ENCODE measurements at regions not wholly inside any gene's neighbourhood (a gene's known extent, or its start where the extent isn't known, plus 50 kb on each side); places are given as distances from the start of the nearest gene placed in this dataset.
A peak's percentile ranks its signal among the peaks of the same experiment; 100 is the strongest.

DNA sequence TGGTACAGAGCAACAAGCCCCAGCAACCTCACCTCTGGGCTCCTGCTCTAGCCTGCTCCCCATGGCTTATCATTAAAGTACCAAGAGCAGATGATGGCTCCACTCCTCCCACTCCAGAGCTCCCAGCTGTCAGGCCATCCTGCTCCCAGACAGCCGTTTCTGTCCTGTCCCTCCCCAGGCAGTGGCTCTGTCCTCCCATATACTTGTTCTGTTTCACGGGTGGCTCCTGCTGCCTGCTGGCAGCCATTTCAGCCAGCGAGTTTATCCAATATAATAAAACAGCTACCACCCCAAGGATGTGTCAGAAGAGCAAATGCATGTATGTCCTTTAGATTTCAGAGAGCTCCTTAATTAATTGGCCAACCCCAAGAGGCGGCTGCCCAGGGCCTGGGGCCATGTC is 79.4 kb upstream of the VSTM2B start:
- TF ChIP-seq, protein P1, sequence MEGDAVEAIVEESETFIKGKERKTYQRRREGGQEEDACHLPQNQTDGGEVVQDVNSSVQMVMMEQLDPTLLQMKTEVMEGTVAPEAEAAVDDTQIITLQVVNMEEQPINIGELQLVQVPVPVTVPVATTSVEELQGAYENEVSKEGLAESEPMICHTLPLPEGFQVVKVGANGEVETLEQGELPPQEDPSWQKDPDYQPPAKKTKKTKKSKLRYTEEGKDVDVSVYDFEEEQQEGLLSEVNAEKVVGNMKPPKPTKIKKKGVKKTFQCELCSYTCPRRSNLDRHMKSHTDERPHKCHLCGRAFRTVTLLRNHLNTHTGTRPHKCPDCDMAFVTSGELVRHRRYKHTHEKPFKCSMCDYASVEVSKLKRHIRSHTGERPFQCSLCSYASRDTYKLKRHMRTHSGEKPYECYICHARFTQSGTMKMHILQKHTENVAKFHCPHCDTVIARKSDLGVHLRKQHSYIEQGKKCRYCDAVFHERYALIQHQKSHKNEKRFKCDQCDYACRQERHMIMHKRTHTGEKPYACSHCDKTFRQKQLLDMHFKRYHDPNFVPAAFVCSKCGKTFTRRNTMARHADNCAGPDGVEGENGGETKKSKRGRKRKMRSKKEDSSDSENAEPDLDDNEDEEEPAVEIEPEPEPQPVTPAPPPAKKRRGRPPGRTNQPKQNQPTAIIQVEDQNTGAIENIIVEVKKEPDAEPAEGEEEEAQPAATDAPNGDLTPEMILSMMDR (IDR thresholded peaks at IDR 0.05) = no peak
- Histone ChIP-seq H3K4me1 (no peaks in the 10 kb centered on the region), H3K36me3 (no peaks in the 10 kb centered on the region), H3K27ac (no peak overlapping the region), H3K4me3 (no peak overlapping the region), H3K9me3 (no peaks in the 10 kb centered on the region), H3K27me3 (no peaks in the 10 kb centered on the region)
- no peak for DNase-seq (ENCODE audit: low spot score)

DNA sequence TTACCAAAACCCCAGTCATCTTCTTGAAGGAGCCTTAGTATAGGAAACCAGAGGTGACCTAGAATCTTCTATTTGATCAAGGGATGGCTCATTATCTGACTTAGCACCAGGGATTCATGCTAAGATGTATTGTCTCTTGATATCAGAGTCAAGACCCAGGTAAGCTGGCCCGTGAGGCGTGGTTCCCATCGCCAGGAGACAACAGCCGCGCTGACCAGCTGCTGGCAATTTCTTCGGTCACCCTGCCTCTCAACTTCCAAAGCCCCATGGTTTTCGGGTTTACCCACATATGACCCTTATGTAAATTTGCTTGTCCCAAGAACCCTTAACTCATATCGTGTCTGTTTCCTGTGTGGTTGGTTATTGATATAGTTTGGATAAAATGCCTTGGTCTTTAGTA is 77.7 kb upstream of the VSTM2B start:
- no peak overlapping the region for H3K4me3 ChIP-seq
- TF ChIP-seq, protein P1 (IDR thresholded peaks at IDR 0.05) = no peak
- H3K9me3 ChIP-seq = no peaks in the 10 kb centered on the region
- H3K4me1 ChIP-seq = no peaks in the 10 kb centered on the region
- no peaks in the 10 kb centered on the region for H3K27me3 ChIP-seq
- no peak overlapping the region for H3K27ac ChIP-seq
- H3K36me3 ChIP-seq = no peaks in the 10 kb centered on the region
- peak; percentile 30 for DNase-seq (ENCODE audit: low spot score)

DNA sequence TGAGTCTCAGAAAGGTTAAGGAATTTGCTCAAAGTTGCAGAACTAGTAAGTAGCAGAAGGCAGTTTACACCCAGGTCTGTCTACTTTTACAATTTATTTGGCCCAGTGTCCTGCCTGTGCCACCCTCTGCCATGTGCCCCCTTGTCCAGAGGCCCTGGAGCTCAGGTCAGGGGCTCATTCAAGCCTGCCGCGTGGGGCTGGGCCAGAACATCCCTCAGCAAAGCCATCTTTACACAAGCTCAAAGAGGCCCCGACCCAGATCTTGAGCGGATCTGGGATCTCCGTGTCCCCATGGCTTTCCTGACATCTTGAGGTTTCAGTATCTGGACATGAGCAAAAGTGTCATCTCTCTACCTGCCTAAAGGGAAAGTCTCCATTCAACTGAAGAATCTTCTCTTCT is 76.4 kb upstream of the VSTM2B start:
- no peaks in the 10 kb centered on the region for H3K4me1 ChIP-seq
- no peak overlapping the region for H3K4me3 ChIP-seq
- H3K9me3 ChIP-seq = no peaks in the 10 kb centered on the region
- TF ChIP-seq, protein P1 (IDR thresholded peaks at IDR 0.05) = no peak
- no peaks in the 10 kb centered on the region for H3K36me3 ChIP-seq
- no peak overlapping the region for H3K27ac ChIP-seq
- DNase-seq (ENCODE audit: low spot score) = peak; percentile 11
- H3K27me3 ChIP-seq = no peaks in the 10 kb centered on the region

DNA sequence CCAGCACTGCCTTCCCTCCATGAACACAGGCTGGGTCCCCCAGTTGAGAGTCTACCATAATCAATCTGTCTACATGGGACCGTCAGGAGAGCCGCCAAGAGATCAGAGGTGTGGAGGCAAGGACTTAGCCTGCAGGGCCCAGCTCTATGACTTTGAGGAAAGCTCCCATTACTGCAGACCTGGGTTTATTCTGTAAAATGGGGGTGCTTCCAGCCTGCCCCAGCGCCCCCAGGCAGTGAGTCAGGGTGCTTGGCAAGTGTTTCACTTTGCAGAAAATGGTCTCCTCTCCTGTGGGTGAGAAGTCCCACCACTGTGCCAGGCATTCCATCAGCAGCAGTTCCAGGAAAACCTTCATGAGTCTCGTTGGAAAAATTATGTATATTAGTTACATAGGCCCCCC is 75.5 kb upstream of the VSTM2B start:
- Histone ChIP-seq H3K27me3 (no peaks in the 10 kb centered on the region), H3K4me1 (no peaks in the 10 kb centered on the region), H3K27ac (no peak overlapping the region), H3K4me3 (no peak overlapping the region), H3K36me3 (no peaks in the 10 kb centered on the region), H3K9me3 (no peaks in the 10 kb centered on the region)
- peak; percentile 18 for DNase-seq (ENCODE audit: low spot score)
- TF ChIP-seq, protein P1 (IDR thresholded peaks at IDR 0.05) = no peak

DNA sequence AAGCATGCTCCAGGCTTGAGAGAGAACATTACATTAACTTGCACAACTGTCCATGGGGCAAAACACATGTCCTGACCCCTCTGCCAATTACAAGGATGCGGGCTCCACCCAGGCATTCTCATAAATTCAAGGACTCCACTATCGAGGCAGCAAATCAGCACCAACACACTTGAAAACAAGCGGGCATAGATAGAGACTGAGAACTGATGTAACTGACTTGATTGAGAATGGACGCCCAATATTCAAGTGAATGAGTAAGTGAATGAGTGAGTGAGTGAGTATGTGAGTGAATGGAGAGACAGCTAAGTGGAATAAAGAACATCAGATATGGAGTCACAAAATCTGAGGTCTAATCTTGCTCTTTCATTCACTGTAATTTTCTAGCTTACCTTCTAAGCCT is 75.0 kb upstream of the VSTM2B start:
- TF ChIP-seq, protein P1 (IDR thresholded peaks at IDR 0.05) = no peak

DNA sequence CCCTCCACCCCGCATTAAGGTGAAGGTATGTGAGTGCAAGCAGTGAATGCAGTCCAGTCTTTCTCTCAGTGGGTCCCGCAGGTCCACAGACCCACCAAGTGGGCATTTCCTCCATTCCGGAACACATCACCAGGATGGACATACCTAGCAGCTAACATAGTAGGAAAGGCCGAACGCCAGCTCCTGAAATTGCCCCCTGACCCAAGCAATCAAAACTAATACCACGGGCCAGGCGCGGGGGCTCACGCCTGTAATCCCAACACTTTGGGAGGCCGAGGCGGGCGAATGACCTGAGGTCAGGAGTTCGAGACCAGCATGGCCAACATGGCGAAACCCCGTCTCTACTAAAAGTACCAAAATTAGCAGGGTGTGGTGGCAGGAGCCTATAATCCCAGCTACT is 71.7 kb upstream of the VSTM2B start:
- Histone ChIP-seq H3K27ac (no peak overlapping the region), H3K9me3 (no peaks in the 10 kb centered on the region), H3K4me3 (no peak overlapping the region), H3K27me3 (no peaks in the 10 kb centered on the region), H3K36me3 (no peaks in the 10 kb centered on the region), H3K4me1 (no peaks in the 10 kb centered on the region)
- TF ChIP-seq, protein P1 (IDR thresholded peaks at IDR 0.05) = no peak
- DNase-seq (ENCODE audit: low spot score) = peak; percentile 30

More for the DNA sequence above, 75.0 kb upstream of the VSTM2B start:
- DNase-seq (ENCODE audit: low spot score) = peak; percentile 18
- H3K36me3 ChIP-seq = no peaks in the 10 kb centered on the region
- H3K27me3 ChIP-seq = no peaks in the 10 kb centered on the region
- H3K9me3 ChIP-seq = no peaks in the 10 kb centered on the region
- no peaks in the 10 kb centered on the region for H3K4me1 ChIP-seq
- H3K4me3 ChIP-seq = no peak overlapping the region
- H3K27ac ChIP-seq = no peak overlapping the region
